ENCODE measurements at regions not wholly inside any gene's neighbourhood (a gene's known extent, or its start where the extent isn't known, plus 50 kb on each side); places are given as distances from the start of the nearest gene placed in this dataset.

GRCh38 chr15:96404560-96404959, 74.1 kb downstream of the NR2F2 start:
- no peak for TF ChIP-seq CTCF (conservative IDR thresholded peaks at IDR 0.05; ENCODE audit: low read length)
- TF ChIP-seq EZH2phosphoT487 (IDR thresholded peaks at IDR 0.05; ENCODE audit: borderline replicate concordance, low read depth, low read length): no peak
